ENCODE measurements at regions not wholly inside any gene's neighbourhood (a gene's known extent, or its start where the extent isn't known, plus 50 kb on each side); places are given as distances from the start of the nearest gene placed in this dataset.

DNA sequence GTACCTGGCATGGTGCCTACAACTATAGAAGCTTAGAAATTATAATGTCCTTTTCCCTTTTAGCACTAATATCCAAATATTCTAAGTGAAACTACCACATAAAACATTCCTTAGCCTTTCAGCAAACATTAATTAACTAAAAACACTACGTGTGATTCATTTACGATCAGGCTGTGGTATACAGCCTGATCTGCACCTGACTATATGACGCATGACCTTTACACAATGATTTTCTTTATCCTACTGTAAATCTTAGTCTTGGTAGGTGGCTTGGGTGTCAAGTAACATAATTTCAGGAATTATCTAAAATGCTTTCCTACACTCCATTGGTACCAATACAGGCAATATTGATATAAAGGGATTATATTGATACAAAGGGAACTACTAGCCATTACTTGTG lies 686.7 kb downstream of the DTWD2 start:
- TF ChIP-seq SUZ12 (IDR thresholded peaks at IDR 0.05; ENCODE audit: extremely low read depth, insufficient read depth, insufficient read length): no peak
- TF ChIP-seq YY1 (IDR thresholded peaks at IDR 0.05; ENCODE audit: insufficient read depth, insufficient read length): no peak
- no peak for TF ChIP-seq ZNF274 (IDR thresholded peaks at IDR 0.05; ENCODE audit: low read depth, low read length)

All from NT2/D1 (cell line).